ENCODE measurements at regions not wholly inside any gene's neighbourhood (a gene's known extent, or its start where the extent isn't known, plus 50 kb on each side); places are given as distances from the start of the nearest gene placed in this dataset.

DNA sequence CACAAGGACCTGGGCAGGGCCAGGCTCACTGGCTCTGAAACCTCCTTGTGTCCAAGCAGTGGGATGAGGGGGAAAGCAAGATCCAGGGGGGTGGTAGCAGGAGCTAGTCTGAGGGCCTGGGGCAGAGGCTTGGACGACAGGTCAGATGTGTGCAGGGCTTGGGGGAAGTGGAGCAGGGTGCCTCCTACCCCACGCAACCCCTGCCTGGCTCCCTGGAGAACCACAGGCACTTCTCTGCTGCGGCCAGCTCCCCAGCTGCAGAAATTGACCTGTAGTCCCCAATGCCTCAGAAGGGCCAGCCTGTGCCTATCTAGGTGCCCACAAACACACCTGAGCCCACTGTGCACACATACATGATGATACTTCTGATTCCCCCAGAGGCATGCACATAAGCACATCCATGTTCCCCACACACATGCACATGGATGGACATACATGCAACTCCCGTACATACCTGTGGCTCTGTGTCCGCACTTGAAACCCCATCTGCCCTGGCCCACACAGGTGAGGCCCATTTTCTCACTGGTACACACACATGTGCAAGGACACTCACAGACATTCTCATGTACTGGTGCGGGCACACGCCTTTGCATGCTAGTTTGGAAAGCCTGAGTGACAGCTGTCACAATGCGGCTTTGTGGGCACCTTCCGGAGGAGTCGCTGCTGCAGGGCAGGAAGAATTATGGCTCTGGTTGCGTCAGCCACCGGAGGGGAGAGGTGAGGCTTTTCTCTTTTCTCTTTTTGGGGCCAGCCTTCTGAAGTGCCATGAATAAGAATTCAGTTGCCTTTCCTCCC lies 247.2 kb upstream of the CSF3R start:
- H3K4me1 Mint-ChIP-seq: no peaks in the 10 kb centered on the region
- H3K36me3 Mint-ChIP-seq: no peaks in the 10 kb centered on the region
- DNase-seq (no peak), ATAC-seq (replicated peaks) (no peak)
- no peak overlapping the region for H3K27ac Mint-ChIP-seq
- H3K27me3 Mint-ChIP-seq: peaks cover 27 to 30% of the 10 kb centered on the region in 2 donors
- no peak overlapping the region for H3K4me3 Mint-ChIP-seq
- H3K9me3 Mint-ChIP-seq: no peaks in the 10 kb centered on the region

DNA sequence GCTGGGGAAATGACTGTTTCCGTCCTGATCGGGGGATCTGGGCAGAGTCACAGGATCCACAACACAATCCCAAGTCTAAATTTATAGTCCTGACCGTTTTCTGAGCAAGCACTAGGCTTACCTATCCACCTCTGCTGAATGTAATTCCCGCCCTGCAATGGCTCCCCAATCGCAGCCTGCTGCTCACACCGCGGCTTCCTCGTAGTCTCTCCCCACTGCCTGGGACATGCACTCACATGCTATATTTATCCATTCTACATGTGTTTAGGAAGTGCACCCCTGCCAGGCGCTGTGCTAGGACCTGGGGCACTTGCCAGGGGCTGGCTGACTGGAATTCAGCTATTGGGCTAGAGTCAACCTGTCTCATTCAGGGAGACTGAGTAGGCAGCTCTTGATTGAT lies 246.6 kb upstream of the CSF3R start:
- DNase-seq: no peak
- ATAC-seq (replicated peaks): no peak
- no peak overlapping the region for H3K27ac Mint-ChIP-seq
- H3K4me1 Mint-ChIP-seq: no peaks in the 10 kb centered on the region
- H3K9me3 Mint-ChIP-seq: no peaks in the 10 kb centered on the region
- no peak overlapping the region for H3K4me3 Mint-ChIP-seq
- H3K36me3 Mint-ChIP-seq: no peaks in the 10 kb centered on the region
- peaks cover 26 to 28% of the 10 kb centered on the region in 2 donors for H3K27me3 Mint-ChIP-seq

DNA sequence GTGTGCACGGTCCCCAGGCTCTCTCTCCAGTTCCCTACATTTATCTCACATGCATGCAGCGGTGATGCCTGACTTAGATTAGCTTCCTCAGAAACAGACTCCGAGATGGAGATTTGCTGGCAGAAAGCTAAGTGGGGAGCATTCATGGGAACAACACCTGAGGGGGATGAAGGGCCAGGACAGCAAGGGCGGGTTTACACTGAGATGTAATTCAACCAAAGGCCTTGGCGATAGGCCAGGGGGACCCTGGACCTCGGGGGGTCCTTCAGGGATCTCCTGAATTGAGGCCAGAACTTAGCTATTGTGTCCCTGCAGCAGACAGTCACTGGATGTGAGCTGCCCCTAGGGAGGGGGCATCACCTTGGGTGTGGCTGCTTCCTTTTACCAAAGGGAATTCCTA lies 246.1 kb upstream of the CSF3R start:
- DNase-seq (no peak), ATAC-seq (replicated peaks) (no peak)
- Mint-ChIP-seq H3K4me3 (no peak overlapping the region), H3K4me1 (no peaks in the 10 kb centered on the region), H3K9me3 (no peaks in the 10 kb centered on the region), H3K27me3 (peaks cover 24 to 26% of the 10 kb centered on the region in 2 donors), H3K27ac (no peak overlapping the region), H3K36me3 (no peaks in the 10 kb centered on the region)

GRCh38 chr1:36728051-36728450 lies 245.3 kb upstream of the CSF3R start:
- Mint-ChIP-seq H3K4me3 (no peak overlapping the region), H3K27me3 (peaks cover 26 to 29% of the 10 kb centered on the region in 2 donors), H3K4me1 (no peaks in the 10 kb centered on the region), H3K9me3 (no peaks in the 10 kb centered on the region), H3K27ac (no peak overlapping the region), H3K36me3 (no peaks in the 10 kb centered on the region)
- no peak for ATAC-seq (replicated peaks)
- no peak for DNase-seq

DNA sequence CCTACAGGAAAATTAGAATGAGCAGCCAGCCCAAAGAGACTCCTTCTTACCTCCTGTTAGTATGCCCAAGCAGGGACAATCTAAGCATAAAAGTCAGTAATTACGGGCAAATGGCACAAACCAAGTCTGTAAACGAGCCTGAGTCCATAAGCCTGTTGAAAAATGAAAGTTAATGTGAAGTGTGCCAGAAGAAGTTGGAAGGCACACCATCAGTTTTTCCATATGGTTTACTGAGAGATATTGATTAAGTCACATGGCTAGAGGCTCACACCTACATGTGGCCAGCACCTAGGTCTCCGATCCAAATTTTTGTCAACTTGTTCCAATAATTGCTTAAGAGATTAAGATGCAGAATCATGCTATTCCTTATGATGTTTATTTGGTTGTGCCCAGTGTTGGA lies 242.4 kb upstream of the CSF3R start:
- DNase-seq: no peak
- Mint-ChIP-seq H3K27ac (no peak overlapping the region), H3K4me1 (no peaks in the 10 kb centered on the region), H3K9me3 (no peaks in the 10 kb centered on the region), H3K4me3 (no peak overlapping the region), H3K27me3 (peaks cover 34 to 41% of the 10 kb centered on the region in 2 donors), H3K36me3 (no peaks in the 10 kb centered on the region)
- no peak for ATAC-seq (replicated peaks)

GRCh38 chr1:36723813-36724212 lies 241.1 kb upstream of the CSF3R start:
- H3K27me3 Mint-ChIP-seq: peaks cover 30 to 39% of the 10 kb centered on the region in 2 donors
- H3K27ac Mint-ChIP-seq: no peak overlapping the region
- H3K4me1 Mint-ChIP-seq: no peaks in the 10 kb centered on the region
- no peak overlapping the region for H3K4me3 Mint-ChIP-seq
- no peaks in the 10 kb centered on the region for H3K9me3 Mint-ChIP-seq
- no peak for ATAC-seq (replicated peaks)
- no peak for DNase-seq
- H3K36me3 Mint-ChIP-seq: no peaks in the 10 kb centered on the region

DNA sequence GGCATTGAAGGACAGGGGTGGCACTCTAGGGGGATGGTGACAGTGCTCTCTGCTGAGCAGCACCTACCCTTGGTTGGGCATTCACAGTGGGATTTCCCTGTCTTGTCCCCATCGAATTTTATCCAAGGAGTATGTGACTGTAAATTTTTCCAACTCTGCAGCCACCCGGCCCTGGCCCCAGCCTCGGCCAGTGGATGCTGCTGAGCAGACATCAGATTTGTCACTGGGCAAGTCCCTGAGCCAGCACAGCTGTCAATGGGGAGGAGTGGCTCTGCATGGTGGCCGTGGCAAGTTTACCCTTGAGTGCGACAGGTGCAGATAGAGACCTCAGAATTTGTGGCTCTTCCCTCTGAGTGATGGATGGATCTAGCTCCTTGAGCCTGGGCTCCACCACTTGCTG lies 240.2 kb upstream of the CSF3R start:
- Mint-ChIP-seq H3K9me3 (no peaks in the 10 kb centered on the region), H3K4me3 (no peak overlapping the region), H3K27ac (no peak overlapping the region), H3K4me1 (no peaks in the 10 kb centered on the region), H3K27me3 (peaks cover 26 to 32% of the 10 kb centered on the region in 2 donors), H3K36me3 (no peaks in the 10 kb centered on the region)
- ATAC-seq (replicated peaks) (no peak), DNase-seq (no peak)

DNA sequence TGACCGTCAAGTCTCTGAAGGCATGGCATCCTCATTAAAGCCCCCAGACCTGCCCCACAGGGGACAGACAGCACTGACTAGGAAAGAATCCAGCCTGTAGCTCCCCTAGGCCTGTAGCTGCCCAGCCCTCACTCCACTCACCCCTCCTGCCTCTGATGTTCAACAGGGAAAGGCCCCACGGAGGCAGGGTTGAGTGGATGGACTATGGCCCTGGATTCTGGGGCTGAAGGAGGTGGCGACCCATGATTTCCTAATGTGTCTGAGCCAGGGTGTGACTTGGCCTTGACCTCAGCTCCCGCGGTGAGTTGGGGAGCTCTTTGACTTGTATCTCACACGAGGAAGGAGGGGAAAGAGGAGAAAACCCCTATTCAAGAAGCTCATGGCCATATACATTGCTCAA lies 238.5 kb upstream of the CSF3R start:
- no peak overlapping the region for H3K4me3 Mint-ChIP-seq

DNA sequence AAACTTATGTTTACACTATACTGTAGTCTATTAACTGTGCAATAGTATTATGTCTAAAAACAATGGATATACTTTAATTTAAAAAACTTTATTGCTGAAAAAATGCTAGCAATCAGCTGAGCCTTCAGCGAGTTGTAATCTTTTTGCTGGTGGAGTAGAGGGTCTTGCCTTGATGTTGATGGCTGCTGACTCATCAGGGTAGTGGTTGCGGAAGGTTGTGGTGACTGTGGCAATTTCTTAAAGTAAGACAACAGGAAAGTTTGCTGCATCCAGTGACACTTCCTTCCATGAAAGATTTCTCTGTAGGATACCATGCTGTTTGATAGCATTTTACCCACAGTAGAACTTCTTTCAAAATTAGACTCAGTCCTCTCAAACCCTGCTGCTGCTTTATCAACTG lies 234.7 kb upstream of the CSF3R start:
- H3K27ac Mint-ChIP-seq: no peak overlapping the region
- H3K4me3 Mint-ChIP-seq: no peak overlapping the region
- H3K9me3 Mint-ChIP-seq: no peaks in the 10 kb centered on the region
- DNase-seq: no peak
- ATAC-seq (replicated peaks): no peak
- H3K36me3 Mint-ChIP-seq: no peaks in the 10 kb centered on the region
- peaks cover 26 to 34% of the 10 kb centered on the region in 2 donors for H3K27me3 Mint-ChIP-seq
- H3K4me1 Mint-ChIP-seq: no peaks in the 10 kb centered on the region

More for the DNA sequence above, 238.5 kb upstream of the CSF3R start:
- H3K9me3 Mint-ChIP-seq: no peaks in the 10 kb centered on the region
- DNase-seq (no peak), ATAC-seq (replicated peaks) (no peak)
- peaks cover 26 to 33% of the 10 kb centered on the region in 2 donors for H3K27me3 Mint-ChIP-seq
- no peaks in the 10 kb centered on the region for H3K36me3 Mint-ChIP-seq
- H3K4me1 Mint-ChIP-seq: no peaks in the 10 kb centered on the region
- H3K27ac Mint-ChIP-seq: no peak overlapping the region

DNA sequence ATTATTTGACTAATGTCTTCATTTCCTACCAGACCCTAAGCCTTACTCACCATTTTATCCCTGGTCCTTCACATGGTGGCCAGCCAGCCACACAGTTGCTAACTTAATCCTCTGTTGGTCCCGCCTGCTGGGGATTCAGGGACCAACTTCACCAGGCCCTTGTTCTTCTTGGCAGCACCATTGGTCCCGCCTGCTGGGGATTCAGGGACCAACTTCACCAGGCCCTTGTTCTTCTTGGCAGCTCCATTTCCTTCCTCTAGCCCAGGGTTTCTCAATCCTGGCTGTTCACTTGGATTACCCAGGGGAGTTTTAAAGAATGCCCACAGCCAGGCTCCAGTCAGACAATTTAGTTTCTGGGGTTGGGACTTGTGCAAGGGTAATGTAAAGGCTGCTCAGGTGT lies 233.1 kb upstream of the CSF3R start:
- ATAC-seq (replicated peaks): no peak
- H3K4me1 Mint-ChIP-seq: no peaks in the 10 kb centered on the region
- H3K27ac Mint-ChIP-seq: no peak overlapping the region
- H3K27me3 Mint-ChIP-seq: peaks cover 26 to 27% of the 10 kb centered on the region in 2 donors
- no peak overlapping the region for H3K4me3 Mint-ChIP-seq
- no peak for DNase-seq
- H3K9me3 Mint-ChIP-seq: no peaks in the 10 kb centered on the region
- no peaks in the 10 kb centered on the region for H3K36me3 Mint-ChIP-seq

- H3K4me3 Mint-ChIP-seq: no peak overlapping the region
- peaks cover 34 to 35% of the 10 kb centered on the region in 2 donors for H3K27me3 Mint-ChIP-seq
- ATAC-seq (replicated peaks): no peak
- H3K36me3 Mint-ChIP-seq: no peaks in the 10 kb centered on the region
- no peak overlapping the region for H3K27ac Mint-ChIP-seq
- H3K4me1 Mint-ChIP-seq: no peaks in the 10 kb centered on the region
- no peaks in the 10 kb centered on the region for H3K9me3 Mint-ChIP-seq
- DNase-seq: no peak
Observed at GRCh38 chr1:36714301-36714700, 231.6 kb upstream of the CSF3R start.

- no peaks in the 10 kb centered on the region for H3K36me3 Mint-ChIP-seq
- no peak for ATAC-seq (replicated peaks)
Observed at GRCh38 chr1:36711480-36711879, 228.8 kb upstream of the CSF3R start.

GRCh38 chr1:36710951-36711350 lies 228.2 kb upstream of the CSF3R start:
- H3K4me3 Mint-ChIP-seq: no peak overlapping the region
- no peaks in the 10 kb centered on the region for H3K36me3 Mint-ChIP-seq
- H3K4me1 Mint-ChIP-seq: no peaks in the 10 kb centered on the region
- H3K27ac Mint-ChIP-seq: no peak overlapping the region
- no peak for ATAC-seq (replicated peaks)
- peaks cover 54 to 56% of the 10 kb centered on the region in 2 donors for H3K27me3 Mint-ChIP-seq
- H3K9me3 Mint-ChIP-seq: no peaks in the 10 kb centered on the region
- no peak for DNase-seq

More at GRCh38 chr1:36711480-36711879, 228.8 kb upstream of the CSF3R start:
- DNase-seq: no peak
- Mint-ChIP-seq H3K9me3 (no peaks in the 10 kb centered on the region), H3K27ac (no peak overlapping the region), H3K27me3 (peaks cover 48 to 56% of the 10 kb centered on the region in 2 donors), H3K4me3 (no peak overlapping the region), H3K4me1 (no peaks in the 10 kb centered on the region)

GRCh38 chr1:36709869-36710481 lies 227.3 kb upstream of the CSF3R start:
- DNase-seq: no peak
- Mint-ChIP-seq H3K4me1 (no peaks in the 10 kb centered on the region), H3K4me3 (no peak overlapping the region), H3K27me3 (peaks cover 56 to 58% of the 10 kb centered on the region in 2 donors), H3K36me3 (no peaks in the 10 kb centered on the region), H3K27ac (no peak overlapping the region), H3K9me3 (no peaks in the 10 kb centered on the region)
- no peak for ATAC-seq (replicated peaks)

DNA sequence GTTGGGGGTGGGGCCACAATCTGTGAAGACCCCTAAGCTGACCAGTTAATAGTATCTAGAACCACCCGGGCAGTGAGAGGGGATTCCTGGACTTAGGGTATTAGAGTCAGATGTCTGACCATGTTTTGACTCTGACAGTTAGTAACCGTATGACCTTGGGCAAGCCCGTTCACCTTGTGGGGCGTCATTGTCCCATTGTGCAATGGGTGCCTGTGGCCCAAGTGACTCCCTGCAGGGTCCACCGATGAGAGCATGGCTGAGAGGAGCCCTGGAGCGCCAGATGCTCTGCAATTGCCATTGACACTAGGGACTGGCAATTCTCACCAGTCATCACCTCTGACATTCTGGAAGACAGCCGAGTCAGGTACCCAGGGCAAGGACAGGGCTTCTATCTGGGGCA lies 225.9 kb upstream of the CSF3R start:
- H3K4me3 Mint-ChIP-seq: no peak overlapping the region
- H3K9me3 Mint-ChIP-seq: no peaks in the 10 kb centered on the region
- H3K27me3 Mint-ChIP-seq: peaks cover 54 to 63% of the 10 kb centered on the region in 2 donors
- no peaks in the 10 kb centered on the region for H3K36me3 Mint-ChIP-seq
- ATAC-seq (replicated peaks) (no peak), DNase-seq (no peak)
- peaks cover 1 to 6% of the 10 kb centered on the region in 2 donors for H3K4me1 Mint-ChIP-seq
- H3K27ac Mint-ChIP-seq: no peak overlapping the region
